ENCODE measurements at regions not wholly inside any gene's neighbourhood (a gene's known extent, or its start where the extent isn't known, plus 50 kb on each side); places are given as distances from the start of the nearest gene placed in this dataset.

- peaks cover 3% of the 10 kb centered on the region; the same call in 1 of the 3 replicates for H3K9me3 Mint-ChIP-seq
Observed at GRCh38 chr2:71851094-71851750, 296.4 kb downstream of the CYP26B1 start.

More at GRCh38 chr2:71851094-71851750, 296.4 kb downstream of the CYP26B1 start:
- Histone ChIP-seq H3F3A (replicated peaks; ENCODE audit: low read depth) (no peaks in the 10 kb centered on the region), H3K27me3 (ENCODE audit: insufficient read depth) (no peaks in the 10 kb centered on the region), H3K4me1 (ENCODE audit: insufficient read depth) (no peaks in the 10 kb centered on the region), H3K4me2 (no peak overlapping the region), H2AFZ (no peak overlapping the region), H3K36me3 (ENCODE audit: insufficient read depth) (no peaks in the 10 kb centered on the region), H3K9me2 (ENCODE audit: insufficient read depth) (no peaks in the 10 kb centered on the region), H3K27ac (ENCODE audit: low read depth) (no peak overlapping the region), H3K79me2 (replicated peaks; ENCODE audit: insufficient read depth) (no peaks in the 10 kb centered on the region), H4K20me1 (replicated peaks; ENCODE audit: insufficient read depth) (no peaks in the 10 kb centered on the region), H3K4me3 (no peak overlapping the region)
- Mint-ChIP-seq H3K27ac (peak overlapping the region; percentile 2; the same call in 1 of the 2 replicates), H3K27me3 (ENCODE audit: insufficient read depth, low read depth, poor library complexity) (peaks cover 2% of the 10 kb centered on the region), H3K36me3 (ENCODE audit: low read depth) (no peaks in the 10 kb centered on the region), H3K4me1 (no peaks in the 10 kb centered on the region; the same call in 1 of the 3 replicates), H3K4me3 (no peak overlapping the region)
- ATAC-seq (no peak), DNase-seq (ENCODE audit: low spot score) (no peak)
- TF ChIP-seq CTCF (conservative IDR thresholded peaks at IDR 0.05; ENCODE audit: low read depth in 2 of 2) (no peak), CREB1 (CRISPR knock-in tag; IDR thresholded peaks at IDR 0.05; ENCODE audit: low read depth) (no peak), ZNF331 (CRISPR knock-in tag; IDR thresholded peaks at IDR 0.05; ENCODE audit: low read depth) (no peak), JUNB (IDR thresholded peaks at IDR 0.05; ENCODE audit: unreplicated experiment) (no peak), POLR2AphosphoS5 (IDR thresholded peaks at IDR 0.05; ENCODE audit: low read depth) (no peak), EZH2phosphoT487 (IDR thresholded peaks at IDR 0.05; ENCODE audit: unreplicated experiment) (no peak), STAT1 (IDR thresholded peaks at IDR 0.05; ENCODE audit: unreplicated experiment) (no peak), NANOG (IDR thresholded peaks at IDR 0.05; ENCODE audit: borderline replicate concordance) (no peak), ETS1 (IDR thresholded peaks at IDR 0.05) (no peak), REST (IDR thresholded peaks at IDR 0.05; ENCODE audit: unreplicated experiment) (no peak), ZNF114 (CRISPR knock-in tag; IDR thresholded peaks at IDR 0.05) (no peak), ZNF462 (CRISPR knock-in tag; IDR thresholded peaks at IDR 0.05) (no peak), EZH2 (IDR thresholded peaks at IDR 0.05; ENCODE audit: low read depth, unreplicated experiment) (no peak)
